Pulmonary artery endothelial cell (primary cell): ENCODE measurements at regions not wholly inside any gene's neighbourhood (a gene's known extent, or its start where the extent isn't known, plus 50 kb on each side); places are given as distances from the start of the nearest gene placed in this dataset.
"Not testable (repeated sequence)": the region's sequence is repeated elsewhere in the genome, so short reads cannot be mapped to it uniquely, and the experiment has no call there.

ENCODE experiments used
- DNase-seq: peaks from one replicate; pipeline ENCODE4 v3.0.0-alpha.2; 2011; ENCODE audit warnings: low read depth, low spot score

- no peak for DNase-seq
Observed at GRCh38 chr6:19219931-19220330, 617.2 kb upstream of the ID4 start.

GRCh38 chr6:19231878-19232561, 605.1 kb upstream of the ID4 start:
- no peak for DNase-seq

GRCh38 chr6:19245656-19246055, 591.5 kb upstream of the ID4 start:
- no peak for DNase-seq

GRCh38 chr6:19247181-19247580, 590.0 kb upstream of the ID4 start:
- DNase-seq, result not testable (repeated sequence)

- DNase-seq, result not testable (repeated sequence)
Observed at GRCh38 chr6:19256123-19256522, 581.0 kb upstream of the ID4 start.

GRCh38 chr6:19261642-19262041, 575.5 kb upstream of the ID4 start:
- no peak for DNase-seq

- DNase-seq, result no peak
Observed at GRCh38 chr6:19268117-19268516, 569.1 kb upstream of the ID4 start.

GRCh38 chr6:19268718-19269117, 568.5 kb upstream of the ID4 start:
- DNase-seq, result no peak

- DNase-seq, result no peak
Observed at GRCh38 chr6:19269341-19269898, 567.8 kb upstream of the ID4 start.

GRCh38 chr6:19270616-19271015, 566.6 kb upstream of the ID4 start:
- no peak for DNase-seq

GRCh38 chr6:19279273-19279684, 557.9 kb upstream of the ID4 start:
- DNase-seq, result no peak

GRCh38 chr6:19287928-19288327, 549.2 kb upstream of the ID4 start:
- no peak for DNase-seq

GRCh38 chr6:19289457-19289856, 547.7 kb upstream of the ID4 start:
- no peak for DNase-seq

GRCh38 chr6:19297880-19298279, 539.3 kb upstream of the ID4 start:
- no peak for DNase-seq

GRCh38 chr6:19298421-19298820, 538.7 kb upstream of the ID4 start:
- DNase-seq, result no peak

GRCh38 chr6:19299129-19299528, 538.0 kb upstream of the ID4 start:
- no peak for DNase-seq

- DNase-seq, result no peak
Observed at GRCh38 chr6:19301980-19302379, 535.2 kb upstream of the ID4 start.

GRCh38 chr6:19303383-19303782, 533.8 kb upstream of the ID4 start:
- DNase-seq, result no peak

GRCh38 chr6:19309661-19310060, 527.5 kb upstream of the ID4 start:
- no peak for DNase-seq

- DNase-seq, result no peak
Observed at GRCh38 chr6:19311786-19312185, 525.4 kb upstream of the ID4 start.

GRCh38 chr6:19312241-19312978, 524.8 kb upstream of the ID4 start:
- no peak for DNase-seq

GRCh38 chr6:19317431-19317986, 519.7 kb upstream of the ID4 start:
- no peak for DNase-seq

- no peak for DNase-seq
Observed at GRCh38 chr6:19319005-19319404, 518.2 kb upstream of the ID4 start.
